NCI-H1694 treated with DMSO at 0.1 percent for 48 hours (cell line): ENCODE measurements at regions not wholly inside any gene's neighbourhood (a gene's known extent, or its start where the extent isn't known, plus 50 kb on each side); places are given as distances from the start of the nearest gene placed in this dataset.

Experiments
- DNase-seq: peaks from one replicate; lab custom pipeline; 2025; lab: John Stamatoyannopoulos, UW

- DNase-seq, result no peak
These were observed 438.9 kb downstream of the ADRA2A start for GRCh38 chr10:111515706-111516105.

GRCh38 chr10:111516144-111516543 is 439.3 kb downstream of the ADRA2A start:
- no peak for DNase-seq

- no peak for DNase-seq
These were observed 445.3 kb downstream of the ADRA2A start for GRCh38 chr10:111522141-111522540.

- no peak for DNase-seq
These were observed 445.7 kb downstream of the ADRA2A start for GRCh38 chr10:111522551-111522950.

- no peak for DNase-seq
These were observed 446.2 kb downstream of the ADRA2A start for GRCh38 chr10:111523016-111523415.

- DNase-seq, result no peak
These were observed 447.3 kb downstream of the ADRA2A start for GRCh38 chr10:111524134-111524533.

GRCh38 chr10:111525696-111526095 is 448.9 kb downstream of the ADRA2A start:
- no peak for DNase-seq

GRCh38 chr10:111531690-111532089 is 454.9 kb downstream of the ADRA2A start:
- no peak for DNase-seq

- DNase-seq, result no peak
These were observed 455.3 kb downstream of the ADRA2A start for GRCh38 chr10:111532139-111532538.

- DNase-seq, result no peak
These were observed 462.4 kb downstream of the ADRA2A start for GRCh38 chr10:111539246-111539645.

GRCh38 chr10:111543854-111544253 is 467.0 kb downstream of the ADRA2A start:
- no peak for DNase-seq

- no peak for DNase-seq
These were observed 469.2 kb downstream of the ADRA2A start for GRCh38 chr10:111545861-111546605.

- DNase-seq, result no peak
These were observed 471.4 kb downstream of the ADRA2A start for GRCh38 chr10:111548084-111548726.

- no peak for DNase-seq
These were observed 474.2 kb downstream of the ADRA2A start for GRCh38 chr10:111551001-111551400.

GRCh38 chr10:111556666-111557065 is 479.8 kb downstream of the ADRA2A start:
- no peak for DNase-seq

GRCh38 chr10:111558211-111558610 is 481.4 kb downstream of the ADRA2A start:
- no peak for DNase-seq

GRCh38 chr10:111560027-111560426 is 483.2 kb downstream of the ADRA2A start:
- no peak for DNase-seq

- DNase-seq, result no peak
These were observed 484.3 kb downstream of the ADRA2A start for GRCh38 chr10:111561124-111561523.

- no peak for DNase-seq
These were observed 488.7 kb downstream of the ADRA2A start for GRCh38 chr10:111565542-111565941.

GRCh38 chr10:111578076-111578475 is 501.2 kb downstream of the ADRA2A start:
- DNase-seq, result no peak

- DNase-seq, result no peak
These were observed 502.6 kb downstream of the ADRA2A start for GRCh38 chr10:111579473-111579872.

- no peak for DNase-seq
These were observed 513.9 kb downstream of the ADRA2A start for GRCh38 chr10:111590703-111591102.

- DNase-seq, result no peak
These were observed 516.7 kb downstream of the ADRA2A start for GRCh38 chr10:111593578-111593977.

- DNase-seq, result no peak
These were observed 518.3 kb downstream of the ADRA2A start for GRCh38 chr10:111595173-111595572.
